ENCODE measurements at regions not wholly inside any gene's neighbourhood (a gene's known extent, or its start where the extent isn't known, plus 50 kb on each side); places are given as distances from the start of the nearest gene placed in this dataset.

- no peak for TF ChIP-seq CTCF (IDR thresholded peaks at IDR 0.05)
- no peak for TF ChIP-seq POLR2A (IDR thresholded peaks at IDR 0.05)
- Histone ChIP-seq H3K27me3 (no peaks in the 10 kb centered on the region), H3K4me3 (no peak overlapping the region), H3K36me3 (no peaks in the 10 kb centered on the region), H3K27ac (no peak overlapping the region), H3K4me1 (no peaks in the 10 kb centered on the region), H3K9me3 (no peaks in the 10 kb centered on the region)
- ATAC-seq (no peak), DNase-seq (no peak)
- intact Hi-C loops (cut with DNase I) = no loop called here
- WGBS (ENCODE audit: insufficient coverage, low coverage, low lambda C conversion rate, missing lambda C conversion rate) = 92% methylated on average over 5 of the region's 5 CpGs
Measured at GRCh38 chr12:25813843-25814242, 144.6 kb upstream of the RASSF8 start.

- 52% methylated on average over 3 of the region's 3 CpGs for WGBS (ENCODE audit: insufficient coverage, low coverage, low lambda C conversion rate, missing lambda C conversion rate)
- no peak for ATAC-seq
- no peaks in the 10 kb centered on the region for H3K36me3 ChIP-seq
Measured at GRCh38 chr12:25816637-25817036, 141.8 kb upstream of the RASSF8 start.

GRCh38 chr12:25817166-25817565, 141.3 kb upstream of the RASSF8 start:
- Histone ChIP-seq H3K36me3 (no peaks in the 10 kb centered on the region), H3K9me3 (no peaks in the 10 kb centered on the region), H3K4me3 (no peak overlapping the region), H3K4me1 (no peaks in the 10 kb centered on the region), H3K27ac (no peak overlapping the region), H3K27me3 (no peaks in the 10 kb centered on the region)
- no peak for DNase-seq
- no peak for ATAC-seq
- WGBS (ENCODE audit: insufficient coverage, low coverage, low lambda C conversion rate, missing lambda C conversion rate) = 63% methylated on average over 2 of the region's 2 CpGs
- TF ChIP-seq POLR2A (IDR thresholded peaks at IDR 0.05) (no peak), CTCF (IDR thresholded peaks at IDR 0.05) (no peak)
- intact Hi-C loops (cut with DNase I) = no loop called here

More at GRCh38 chr12:25816637-25817036, 141.8 kb upstream of the RASSF8 start:
- Histone ChIP-seq H3K27ac (no peak overlapping the region), H3K4me3 (no peak overlapping the region), H3K4me1 (no peaks in the 10 kb centered on the region), H3K27me3 (no peaks in the 10 kb centered on the region), H3K9me3 (no peaks in the 10 kb centered on the region)
- no peak for TF ChIP-seq POLR2A (IDR thresholded peaks at IDR 0.05)
- intact Hi-C loops (cut with DNase I) = no loop called here
- no peak for DNase-seq

GRCh38 chr12:25818596-25819390, 139.7 kb upstream of the RASSF8 start:
- Histone ChIP-seq H3K4me3 (no peak overlapping the region), H3K36me3 (no peaks in the 10 kb centered on the region), H3K27me3 (no peaks in the 10 kb centered on the region), H3K9me3 (no peaks in the 10 kb centered on the region), H3K27ac (no peak overlapping the region), H3K4me1 (no peaks in the 10 kb centered on the region)
- TF ChIP-seq CTCF (IDR thresholded peaks at IDR 0.05) (no peak), POLR2A (IDR thresholded peaks at IDR 0.05) (no peak)
- DNase-seq (no peak), ATAC-seq (no peak)
- intact Hi-C loops (cut with DNase I) = no loop called here

- DNase-seq (no peak), ATAC-seq (no peak)
- H3K4me3 ChIP-seq = no peak overlapping the region
- H3K36me3 ChIP-seq = no peaks in the 10 kb centered on the region
- H3K4me1 ChIP-seq = no peaks in the 10 kb centered on the region
- H3K9me3 ChIP-seq = no peaks in the 10 kb centered on the region
- 67% methylated on average over 11 of the region's 11 CpGs for WGBS (ENCODE audit: insufficient coverage, low coverage, low lambda C conversion rate, missing lambda C conversion rate)
- TF ChIP-seq POLR2A (IDR thresholded peaks at IDR 0.05) (no peak), CTCF (IDR thresholded peaks at IDR 0.05) (no peak)
- no peak overlapping the region for H3K27ac ChIP-seq
- H3K27me3 ChIP-seq = no peaks in the 10 kb centered on the region
- intact Hi-C loops (cut with DNase I) = no loop called here
Measured at GRCh38 chr12:25819691-25820090, 138.8 kb upstream of the RASSF8 start.
